ENCODE measurements at regions not wholly inside any gene's neighbourhood (a gene's known extent, or its start where the extent isn't known, plus 50 kb on each side); places are given as distances from the start of the nearest gene placed in this dataset.

DNA sequence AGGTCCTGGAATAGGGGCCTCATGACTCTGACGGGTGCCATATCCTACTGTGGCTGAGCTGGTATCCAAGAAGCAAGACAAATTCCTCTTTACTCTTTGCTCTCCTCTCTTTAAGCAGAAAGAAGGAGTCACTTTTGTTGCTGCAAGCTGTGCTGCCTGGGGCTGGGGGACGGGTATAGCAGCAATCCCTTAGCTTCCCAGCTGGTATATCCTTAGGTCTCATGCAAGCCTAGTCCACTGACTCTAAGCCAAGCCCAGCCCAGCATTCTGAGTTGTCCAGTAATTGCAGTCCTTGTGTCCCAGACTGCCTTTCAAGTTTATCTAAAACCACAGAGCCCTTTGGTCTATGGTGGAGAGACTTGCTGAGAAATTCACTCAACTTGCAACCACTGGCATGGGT lies 893.0 kb upstream of the PRR20A start:
- TF ChIP-seq, protein P1, sequence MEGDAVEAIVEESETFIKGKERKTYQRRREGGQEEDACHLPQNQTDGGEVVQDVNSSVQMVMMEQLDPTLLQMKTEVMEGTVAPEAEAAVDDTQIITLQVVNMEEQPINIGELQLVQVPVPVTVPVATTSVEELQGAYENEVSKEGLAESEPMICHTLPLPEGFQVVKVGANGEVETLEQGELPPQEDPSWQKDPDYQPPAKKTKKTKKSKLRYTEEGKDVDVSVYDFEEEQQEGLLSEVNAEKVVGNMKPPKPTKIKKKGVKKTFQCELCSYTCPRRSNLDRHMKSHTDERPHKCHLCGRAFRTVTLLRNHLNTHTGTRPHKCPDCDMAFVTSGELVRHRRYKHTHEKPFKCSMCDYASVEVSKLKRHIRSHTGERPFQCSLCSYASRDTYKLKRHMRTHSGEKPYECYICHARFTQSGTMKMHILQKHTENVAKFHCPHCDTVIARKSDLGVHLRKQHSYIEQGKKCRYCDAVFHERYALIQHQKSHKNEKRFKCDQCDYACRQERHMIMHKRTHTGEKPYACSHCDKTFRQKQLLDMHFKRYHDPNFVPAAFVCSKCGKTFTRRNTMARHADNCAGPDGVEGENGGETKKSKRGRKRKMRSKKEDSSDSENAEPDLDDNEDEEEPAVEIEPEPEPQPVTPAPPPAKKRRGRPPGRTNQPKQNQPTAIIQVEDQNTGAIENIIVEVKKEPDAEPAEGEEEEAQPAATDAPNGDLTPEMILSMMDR (IDR thresholded peaks at IDR 0.05) = no peak
- TF ChIP-seq POLR2AphosphoS5 (IDR thresholded peaks at IDR 0.05) = no peak
- no peak for TF ChIP-seq EP300 (IDR thresholded peaks at IDR 0.05)
